ENCODE measurements at regions not wholly inside any gene's neighbourhood (a gene's known extent, or its start where the extent isn't known, plus 50 kb on each side); places are given as distances from the start of the nearest gene placed in this dataset.
A peak's percentile ranks its signal among the peaks of the same experiment; 100 is the strongest.

GRCh38 chr13:78993792-78994191 is 334.8 kb upstream of the OBI1 start:
- DNase-seq (ENCODE audit: low read depth): no peak

- DNase-seq (ENCODE audit: low read depth): no peak
Measured at GRCh38 chr13:78981913-78982312, 323.0 kb upstream of the OBI1 start.

GRCh38 chr13:78979349-78979748 is 320.4 kb upstream of the OBI1 start:
- DNase-seq (ENCODE audit: low read depth): no peak

- peak; percentile 51 for DNase-seq (ENCODE audit: low read depth)
Measured at GRCh38 chr13:78978381-78978998, 319.5 kb upstream of the OBI1 start.

- no peak for DNase-seq (ENCODE audit: low read depth)
Measured at GRCh38 chr13:78977311-78977710, 318.4 kb upstream of the OBI1 start.

- DNase-seq (ENCODE audit: low read depth): no peak
Measured at GRCh38 chr13:78976696-78977095, 317.7 kb upstream of the OBI1 start.

GRCh38 chr13:78972561-78972960 is 313.6 kb upstream of the OBI1 start:
- no peak for DNase-seq (ENCODE audit: low read depth)

- DNase-seq (ENCODE audit: low read depth): no peak
Measured at GRCh38 chr13:78971355-78972025, 312.5 kb upstream of the OBI1 start.

GRCh38 chr13:78960881-78961280 is 301.9 kb upstream of the OBI1 start:
- DNase-seq (ENCODE audit: low read depth): no peak

- DNase-seq (ENCODE audit: low read depth): peak; percentile 28
Measured at GRCh38 chr13:78958006-78958405, 299.1 kb upstream of the OBI1 start.

GRCh38 chr13:78940455-78941130 is 281.6 kb upstream of the OBI1 start:
- no peak for DNase-seq (ENCODE audit: low read depth)

- no peak for DNase-seq (ENCODE audit: low read depth)
Measured at GRCh38 chr13:78934336-78934735, 275.4 kb upstream of the OBI1 start.

- no peak for DNase-seq (ENCODE audit: low read depth)
Measured at GRCh38 chr13:78915015-78915414, 256.1 kb upstream of the OBI1 start.

GRCh38 chr13:78913656-78914055 is 254.7 kb upstream of the OBI1 start:
- no peak for DNase-seq (ENCODE audit: low read depth)

- DNase-seq (ENCODE audit: low read depth): no peak
Measured at GRCh38 chr13:78910147-78910546, 251.2 kb upstream of the OBI1 start.

GRCh38 chr13:78909276-78909675 is 250.3 kb upstream of the OBI1 start:
- no peak for DNase-seq (ENCODE audit: low read depth)

- no peak for DNase-seq (ENCODE audit: low read depth)
Measured at GRCh38 chr13:78907006-78907405, 248.1 kb upstream of the OBI1 start.

GRCh38 chr13:78897200-78897599 is 238.2 kb upstream of the OBI1 start:
- no peak for DNase-seq (ENCODE audit: low read depth)

- no peak for DNase-seq (ENCODE audit: low read depth)
Measured at GRCh38 chr13:78884571-78884970, 225.6 kb upstream of the OBI1 start.

GRCh38 chr13:78881751-78882150 is 222.8 kb upstream of the OBI1 start:
- DNase-seq (ENCODE audit: low read depth): no peak

- DNase-seq (ENCODE audit: low read depth): no peak
Measured at GRCh38 chr13:78881054-78881453, 222.1 kb upstream of the OBI1 start.

- no peak for DNase-seq (ENCODE audit: low read depth)
Measured at GRCh38 chr13:78876915-78877549, 218.1 kb upstream of the OBI1 start.
